Retinal pigment epithelial cell (primary cell): ENCODE measurements at regions not wholly inside any gene's neighbourhood (a gene's known extent, or its start where the extent isn't known, plus 50 kb on each side); places are given as distances from the start of the nearest gene placed in this dataset.

Experiments
- DNase-seq: peaks from one replicate; pipeline ENCODE4 v3.0.0-alpha.2; 2010; ENCODE audit warnings: low read depth
- H3K4me3 ChIP-seq: 2 replicates; pipeline ENCODE4 v1.5.1; 2011; ENCODE audit warnings: mild to moderate bottlenecking, low read length, control low read depth, moderate library complexity
- CTCF ChIP-seq: conservative IDR thresholded peaks from 2 replicates; pipeline ENCODE4 v1.5.1; 2011; ENCODE audit warnings: low read depth, low read length, control low read depth, inconsistent platforms

GRCh38 chr6:66145867-66146266, 438.8 kb upstream of the EYS start:
- DNase-seq = no peak
- TF ChIP-seq CTCF = no peak
- H3K4me3 ChIP-seq = no peak overlapping the region

- DNase-seq = no peak
These were observed 427.0 kb upstream of the EYS start for GRCh38 chr6:66134021-66134420.

GRCh38 chr6:66128656-66129055, 421.6 kb upstream of the EYS start:
- no peak for DNase-seq
- no peak overlapping the region for H3K4me3 ChIP-seq
- no peak for TF ChIP-seq CTCF

More at GRCh38 chr6:66134021-66134420, 427.0 kb upstream of the EYS start:
- H3K4me3 ChIP-seq = no peak overlapping the region
- TF ChIP-seq CTCF = no peak

DNA sequence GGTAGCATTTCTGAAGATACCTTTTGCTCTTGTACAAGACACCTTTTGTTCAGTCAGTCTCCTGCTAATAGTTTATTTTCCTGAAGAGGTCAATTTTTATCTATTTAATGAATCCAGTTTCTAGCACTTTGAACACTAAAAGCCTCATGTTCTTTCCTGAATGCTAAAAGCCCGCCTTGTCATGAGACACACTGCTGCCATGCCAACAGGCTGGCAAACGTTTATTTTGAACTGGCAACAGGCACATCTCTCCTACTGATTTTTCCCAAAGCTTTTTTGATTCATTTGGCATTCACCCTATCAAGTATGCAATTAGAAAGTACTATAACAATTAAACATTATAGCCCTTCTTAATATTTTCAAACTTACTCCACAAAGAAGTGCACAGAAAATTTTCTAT, 421.2 kb upstream of the EYS start:
- no peak for DNase-seq
- TF ChIP-seq CTCF = no peak
- H3K4me3 ChIP-seq = no peak overlapping the region

GRCh38 chr6:66127061-66127460, 420.0 kb upstream of the EYS start:
- TF ChIP-seq CTCF = no peak
- no peak overlapping the region for H3K4me3 ChIP-seq
- DNase-seq = no peak

DNA sequence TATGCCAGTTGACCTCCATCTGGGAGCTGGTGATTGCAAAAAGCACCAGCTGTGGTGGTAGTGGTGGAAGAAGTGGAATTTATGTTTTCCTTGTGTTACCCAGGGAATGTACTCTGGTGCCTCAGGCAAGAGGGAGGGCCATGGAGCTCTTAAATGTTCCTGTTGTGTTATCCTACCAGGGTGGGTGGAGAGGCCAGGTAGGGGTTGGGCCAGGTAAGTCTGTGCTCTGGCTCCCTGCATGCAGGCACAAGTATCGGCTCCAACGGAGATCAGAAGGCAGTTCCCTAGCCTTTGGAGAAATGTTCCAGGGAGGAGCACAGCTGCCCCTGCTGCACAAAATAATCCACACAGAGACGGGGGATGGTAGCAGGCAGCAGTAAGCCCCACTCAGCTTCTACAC, 419.3 kb upstream of the EYS start:
- TF ChIP-seq CTCF = no peak
- no peak for DNase-seq
- H3K4me3 ChIP-seq = no peak overlapping the region

- H3K4me3 ChIP-seq = no peak overlapping the region
- TF ChIP-seq CTCF = no peak
- no peak for DNase-seq
These were observed 396.9 kb upstream of the EYS start for GRCh38 chr6:66103954-66104353.
